HepG2 (cell line): ENCODE measurements at regions not wholly inside any gene's neighbourhood (a gene's known extent, or its start where the extent isn't known, plus 50 kb on each side); places are given as distances from the start of the nearest gene placed in this dataset.

ENCODE experiments used
- AGO2 ChIP-seq: fragments of 200-400 bp; formaldehyde crosslinking; optimal IDR thresholded peaks from 2 replicates; pipeline ENCODE3; 2017; ENCODE audit warnings: mild to moderate bottlenecking, low read depth, low read length, moderate library complexity
- BCL6 ChIP-seq: IDR thresholded peaks from 2 replicates; pipeline ENCODE4 v1.6.1; 2016; ENCODE audit warnings: missing genetic modification reagents, missing compliant biosample characterization
- CTCF ChIP-seq: sonication (generic); formaldehyde crosslinking; IDR thresholded peaks from 2 replicates; pipeline ENCODE4 v1.5.0; 2020; ENCODE audit warnings: mild to moderate bottlenecking, missing genetic modification reagents, moderate library complexity
- GABPB1 ChIP-seq: IDR thresholded peaks from 2 replicates; pipeline ENCODE4 v1.6.1; 2016; ENCODE audit warnings: mild to moderate bottlenecking, missing genetic modification reagents, moderate library complexity, missing compliant biosample characterization
- KDM5B ChIP-seq: sonication (generic); formaldehyde crosslinking; IDR thresholded peaks from 2 replicates; pipeline ENCODE4 v1.4.0; 2020; ENCODE audit warnings: missing genetic modification reagents, mild to moderate bottlenecking, borderline replicate concordance
- NR2F2 ChIP-seq: IDR thresholded peaks from 2 replicates; pipeline ENCODE4 v1.6.1; 2012; ENCODE audit warnings: low read depth, inconsistent platforms, borderline replicate concordance
- TARDBP ChIP-seq: sonication (generic); formaldehyde crosslinking; IDR thresholded peaks from 2 replicates; pipeline ENCODE4 v1.8.0; 2022; ENCODE audit warnings: mild to moderate bottlenecking, missing genetic modification reagents
- TBX2 ChIP-seq: sonication (generic); formaldehyde crosslinking; IDR thresholded peaks from 2 replicates; pipeline ENCODE4 v1.5.0; 2020; ENCODE audit warnings: missing genetic modification reagents, mild to moderate bottlenecking, borderline replicate concordance
- TF ChIP-seq, protein P1 (sequence below): sonication (generic); formaldehyde crosslinking; IDR thresholded peaks from 2 replicates; pipeline ENCODE4 v1.8.0; 2022; ENCODE audit warnings: missing genetic modification reagents, mild to moderate bottlenecking, borderline replicate concordance

DNA sequence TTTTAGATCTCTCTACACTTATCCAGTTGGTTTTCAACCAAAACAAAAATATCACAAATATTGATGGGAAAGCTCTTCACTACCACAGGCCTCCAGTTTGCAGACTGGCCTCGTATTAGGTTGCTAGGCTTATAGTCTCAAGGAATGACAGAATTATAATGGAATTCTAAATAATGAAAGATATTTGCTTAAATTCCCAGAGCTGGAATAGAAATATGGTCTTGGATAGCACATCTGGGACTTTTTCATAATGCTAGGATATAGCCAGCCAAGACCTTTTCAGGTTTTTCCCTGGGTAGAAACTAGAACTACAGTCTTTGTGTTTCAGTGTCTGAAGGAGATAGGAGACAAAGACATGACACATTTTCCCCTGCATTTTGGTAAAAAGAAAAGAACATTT lies 121.9 kb upstream of the STAC start:
- TF ChIP-seq KDM5B (CRISPR knock-in tag), result no peak
- TF ChIP-seq CTCF (CRISPR knock-in tag), result no peak
- TF ChIP-seq NR2F2, result no peak
- TF ChIP-seq, protein P1, sequence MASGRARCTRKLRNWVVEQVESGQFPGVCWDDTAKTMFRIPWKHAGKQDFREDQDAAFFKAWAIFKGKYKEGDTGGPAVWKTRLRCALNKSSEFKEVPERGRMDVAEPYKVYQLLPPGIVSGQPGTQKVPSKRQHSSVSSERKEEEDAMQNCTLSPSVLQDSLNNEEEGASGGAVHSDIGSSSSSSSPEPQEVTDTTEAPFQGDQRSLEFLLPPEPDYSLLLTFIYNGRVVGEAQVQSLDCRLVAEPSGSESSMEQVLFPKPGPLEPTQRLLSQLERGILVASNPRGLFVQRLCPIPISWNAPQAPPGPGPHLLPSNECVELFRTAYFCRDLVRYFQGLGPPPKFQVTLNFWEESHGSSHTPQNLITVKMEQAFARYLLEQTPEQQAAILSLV (CRISPR knock-in tag), result no peak
- no peak for TF ChIP-seq AGO2
- TF ChIP-seq TARDBP (CRISPR knock-in tag), result no peak
- TF ChIP-seq TBX2, result no peak
- TF ChIP-seq BCL6 (CRISPR knock-in tag), result no peak
- no peak for TF ChIP-seq GABPB1 (CRISPR knock-in tag)
